ENCODE measurements at regions not wholly inside any gene's neighbourhood (a gene's known extent, or its start where the extent isn't known, plus 50 kb on each side); places are given as distances from the start of the nearest gene placed in this dataset.

DNA sequence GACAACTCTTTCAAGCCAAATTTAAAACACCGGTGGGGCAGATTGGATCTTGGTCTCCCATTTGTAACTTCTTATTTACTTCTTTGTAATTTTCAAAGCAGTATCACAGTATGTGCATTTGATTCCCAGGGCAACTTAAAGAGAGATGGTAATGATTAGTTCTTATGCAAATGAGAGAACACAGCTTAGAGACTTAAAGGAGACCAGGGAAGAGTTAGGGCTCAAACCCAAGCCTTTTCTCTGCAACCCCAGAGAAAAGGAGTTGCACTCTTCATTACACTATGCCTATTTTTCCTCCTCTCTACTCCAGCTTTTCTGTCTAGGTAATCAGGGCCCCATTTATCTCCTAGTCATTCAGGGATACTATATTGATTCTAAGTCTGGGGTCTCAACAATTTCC lies 237.8 kb upstream of the NMUR2 start:
- Histone ChIP-seq H3K27ac (ENCODE audit: low read depth, low read length) (no peak overlapping the region), H3K27me3 (ENCODE audit: insufficient read depth, low read length) (no peaks in the 10 kb centered on the region), H3K9me3 (ENCODE audit: control insufficient read depth in 1 of 2, insufficient read depth in 1 of 2, low read depth in 1 of 2, low read length in 2 of 2) (peaks cover 0 to 3% of the 10 kb centered on the region in 2 experiments; a peak in 1 of 4 replicates), H4K20me1 (ENCODE audit: insufficient read depth) (no peaks in the 10 kb centered on the region), H3K4me3 (replicated peaks in 1 of 2; ENCODE audit: low read depth in 1 of 2, low read length in 2 of 2) (no peak overlapping the region), H3K9ac (ENCODE audit: low read length) (no peak overlapping the region), H3K36me3 (ENCODE audit: control insufficient read depth in 1 of 2, insufficient read depth in 2 of 2, low read length in 2 of 2) (no peaks in the 10 kb centered on the region), H3K4me1 (ENCODE audit: control insufficient read depth in 1 of 2, insufficient read depth in 2 of 2, low read length in 2 of 2) (no peaks in the 10 kb centered on the region), H3K4me2 (ENCODE audit: low read length) (no peak overlapping the region), H2AFZ (ENCODE audit: low read depth, low read length, poor library complexity, severe bottlenecking) (no peak overlapping the region), H3K9me2 (ENCODE audit: insufficient read depth) (no peaks in the 10 kb centered on the region), H3K79me2 (ENCODE audit: insufficient read depth, low read length) (no peaks in the 10 kb centered on the region)
- ChIA-PET RAD21 (ENCODE audit: low non-redundant PET in 1 of 2, low total read pairs in 2 of 2, uncharacterized antibody in 2 of 2, unreplicated experiment in 2 of 2) (no interaction called here), POLR2A (no interaction called here), CTCF (no interaction called here)
- no TSS peak for BruUV-seq (replicated peaks)
- no peak for TF ChIP-seq RAD21 (IDR thresholded peaks at IDR 0.05; ENCODE audit: low read depth)
- TF ChIP-seq, protein P1, sequence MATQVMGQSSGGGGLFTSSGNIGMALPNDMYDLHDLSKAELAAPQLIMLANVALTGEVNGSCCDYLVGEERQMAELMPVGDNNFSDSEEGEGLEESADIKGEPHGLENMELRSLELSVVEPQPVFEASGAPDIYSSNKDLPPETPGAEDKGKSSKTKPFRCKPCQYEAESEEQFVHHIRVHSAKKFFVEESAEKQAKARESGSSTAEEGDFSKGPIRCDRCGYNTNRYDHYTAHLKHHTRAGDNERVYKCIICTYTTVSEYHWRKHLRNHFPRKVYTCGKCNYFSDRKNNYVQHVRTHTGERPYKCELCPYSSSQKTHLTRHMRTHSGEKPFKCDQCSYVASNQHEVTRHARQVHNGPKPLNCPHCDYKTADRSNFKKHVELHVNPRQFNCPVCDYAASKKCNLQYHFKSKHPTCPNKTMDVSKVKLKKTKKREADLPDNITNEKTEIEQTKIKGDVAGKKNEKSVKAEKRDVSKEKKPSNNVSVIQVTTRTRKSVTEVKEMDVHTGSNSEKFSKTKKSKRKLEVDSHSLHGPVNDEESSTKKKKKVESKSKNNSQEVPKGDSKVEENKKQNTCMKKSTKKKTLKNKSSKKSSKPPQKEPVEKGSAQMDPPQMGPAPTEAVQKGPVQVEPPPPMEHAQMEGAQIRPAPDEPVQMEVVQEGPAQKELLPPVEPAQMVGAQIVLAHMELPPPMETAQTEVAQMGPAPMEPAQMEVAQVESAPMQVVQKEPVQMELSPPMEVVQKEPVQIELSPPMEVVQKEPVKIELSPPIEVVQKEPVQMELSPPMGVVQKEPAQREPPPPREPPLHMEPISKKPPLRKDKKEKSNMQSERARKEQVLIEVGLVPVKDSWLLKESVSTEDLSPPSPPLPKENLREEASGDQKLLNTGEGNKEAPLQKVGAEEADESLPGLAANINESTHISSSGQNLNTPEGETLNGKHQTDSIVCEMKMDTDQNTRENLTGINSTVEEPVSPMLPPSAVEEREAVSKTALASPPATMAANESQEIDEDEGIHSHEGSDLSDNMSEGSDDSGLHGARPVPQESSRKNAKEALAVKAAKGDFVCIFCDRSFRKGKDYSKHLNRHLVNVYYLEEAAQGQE (IDR thresholded peaks at IDR 0.05; ENCODE audit: low read depth): no peak
- TF ChIP-seq TCF7L2 (IDR thresholded peaks at IDR 0.05; ENCODE audit: borderline replicate concordance, extremely low read depth, insufficient read depth, insufficient read length): no peak
- no peak for TF ChIP-seq POLR2AphosphoS5 (IDR thresholded peaks at IDR 0.05; ENCODE audit: low read depth, low read length)
- TF ChIP-seq, protein P2, sequence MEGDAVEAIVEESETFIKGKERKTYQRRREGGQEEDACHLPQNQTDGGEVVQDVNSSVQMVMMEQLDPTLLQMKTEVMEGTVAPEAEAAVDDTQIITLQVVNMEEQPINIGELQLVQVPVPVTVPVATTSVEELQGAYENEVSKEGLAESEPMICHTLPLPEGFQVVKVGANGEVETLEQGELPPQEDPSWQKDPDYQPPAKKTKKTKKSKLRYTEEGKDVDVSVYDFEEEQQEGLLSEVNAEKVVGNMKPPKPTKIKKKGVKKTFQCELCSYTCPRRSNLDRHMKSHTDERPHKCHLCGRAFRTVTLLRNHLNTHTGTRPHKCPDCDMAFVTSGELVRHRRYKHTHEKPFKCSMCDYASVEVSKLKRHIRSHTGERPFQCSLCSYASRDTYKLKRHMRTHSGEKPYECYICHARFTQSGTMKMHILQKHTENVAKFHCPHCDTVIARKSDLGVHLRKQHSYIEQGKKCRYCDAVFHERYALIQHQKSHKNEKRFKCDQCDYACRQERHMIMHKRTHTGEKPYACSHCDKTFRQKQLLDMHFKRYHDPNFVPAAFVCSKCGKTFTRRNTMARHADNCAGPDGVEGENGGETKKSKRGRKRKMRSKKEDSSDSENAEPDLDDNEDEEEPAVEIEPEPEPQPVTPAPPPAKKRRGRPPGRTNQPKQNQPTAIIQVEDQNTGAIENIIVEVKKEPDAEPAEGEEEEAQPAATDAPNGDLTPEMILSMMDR (IDR thresholded peaks at IDR 0.05 in 2 of 3, conservative IDR thresholded peaks at IDR 0.05 in 1 of 3; ENCODE audit: borderline replicate concordance in 1 of 3, insufficient read depth in 1 of 3, low read depth in 2 of 3, low read length in 2 of 3): no peak
- intact Hi-C loops (cut with micrococcal nuclease): no loop called here
- no peak for DNase-seq (ENCODE audit: low read depth, low spot score)
- ATAC-seq: no peak
